Body of pancreas (tissue), 4 donors: ENCODE measurements at regions not wholly inside any gene's neighbourhood (a gene's known extent, or its start where the extent isn't known, plus 50 kb on each side); places are given as distances from the start of the nearest gene placed in this dataset.

Source experiments
- POLR2A ChIP-seq, 3 donors: fragments of 450-650 bp; IDR thresholded peaks; one replicate each; pipeline ENCODE4 v1.6.1; 2016; ENCODE audit warnings: antibody characterized with exemption in 3 of 3, mild to moderate bottlenecking in 2 of 3
- TF ChIP-seq, protein P1 (sequence below), 7 experiments: fragments of 450-650 bp in 4 of 7; fragments of 200-600 bp in 3 of 7; sonication (generic) in 3 of 7; IDR thresholded peaks; one replicate each; pipeline ENCODE4 v1.5.1; 2016 to 2019; ENCODE audit warnings: antibody characterized with exemption in 7 of 7

- TF ChIP-seq, protein P1, sequence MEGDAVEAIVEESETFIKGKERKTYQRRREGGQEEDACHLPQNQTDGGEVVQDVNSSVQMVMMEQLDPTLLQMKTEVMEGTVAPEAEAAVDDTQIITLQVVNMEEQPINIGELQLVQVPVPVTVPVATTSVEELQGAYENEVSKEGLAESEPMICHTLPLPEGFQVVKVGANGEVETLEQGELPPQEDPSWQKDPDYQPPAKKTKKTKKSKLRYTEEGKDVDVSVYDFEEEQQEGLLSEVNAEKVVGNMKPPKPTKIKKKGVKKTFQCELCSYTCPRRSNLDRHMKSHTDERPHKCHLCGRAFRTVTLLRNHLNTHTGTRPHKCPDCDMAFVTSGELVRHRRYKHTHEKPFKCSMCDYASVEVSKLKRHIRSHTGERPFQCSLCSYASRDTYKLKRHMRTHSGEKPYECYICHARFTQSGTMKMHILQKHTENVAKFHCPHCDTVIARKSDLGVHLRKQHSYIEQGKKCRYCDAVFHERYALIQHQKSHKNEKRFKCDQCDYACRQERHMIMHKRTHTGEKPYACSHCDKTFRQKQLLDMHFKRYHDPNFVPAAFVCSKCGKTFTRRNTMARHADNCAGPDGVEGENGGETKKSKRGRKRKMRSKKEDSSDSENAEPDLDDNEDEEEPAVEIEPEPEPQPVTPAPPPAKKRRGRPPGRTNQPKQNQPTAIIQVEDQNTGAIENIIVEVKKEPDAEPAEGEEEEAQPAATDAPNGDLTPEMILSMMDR (IDR thresholded peaks at IDR 0.05) = no peak
- TF ChIP-seq POLR2A (IDR thresholded peaks at IDR 0.05) = no peak
These were observed 162.3 kb downstream of the ICE1 start for GRCh38 chr5:5584751-5585150.
